OCI-LY3 (cell line): ENCODE measurements at regions not wholly inside any gene's neighbourhood (a gene's known extent, or its start where the extent isn't known, plus 50 kb on each side); places are given as distances from the start of the nearest gene placed in this dataset.

Source experiments
- CTCF ChIP-seq: fragments of 200-600, 300-600 bp; sonication (generic); IDR thresholded peaks from 2 replicates; pipeline ENCODE4 v1.5.1; 2014; ENCODE audit warnings: antibody characterized with exemption, low read length, low read depth
- EZH2phosphoT487 ChIP-seq: fragments of 200-600 bp; shearing (Covaris generic); IDR thresholded peaks from 2 replicates; pipeline ENCODE4 v1.6.1; 2018; ENCODE audit warnings: antibody characterized with exemption, mixed run types, low read depth

GRCh38 chr10:29886299-29886698 is 173.1 kb downstream of the JCAD start:
- TF ChIP-seq CTCF (no peak), EZH2phosphoT487 (no peak)
